Astrocyte (in vitro differentiated cells and primary cell): ENCODE measurements at regions not wholly inside any gene's neighbourhood (a gene's known extent, or its start where the extent isn't known, plus 50 kb on each side); places are given as distances from the start of the nearest gene placed in this dataset.

Experiments used
- DNase-seq: peaks from one replicate; pipeline ENCODE4 v3.0.0-alpha.2; 2010; ENCODE audit warnings: low read depth
- FAIRE-seq: peaks from 2 replicates; lab custom pipeline; 2011; peaks lifted over from hg19 to GRCh38; lab: Jason Lieb, UNC
- H2AFZ ChIP-seq: 2 replicates; pipeline ENCODE4 v1.6.0; 2012; ENCODE audit warnings: low read depth, low read length, inconsistent platforms
- H3K27ac ChIP-seq: 2 replicates; pipeline ENCODE4 v1.5.1; 2011; ENCODE audit warnings: low read depth, low read length, inconsistent platforms
- H3K27me3 ChIP-seq: 2 replicates; pipeline ENCODE4 v1.6.0; 2011; ENCODE audit warnings: low read length, inconsistent platforms; ENCODE audit not compliant: insufficient read depth
- H3K36me3 ChIP-seq: 2 replicates; pipeline ENCODE4 v1.5.1; 2011; ENCODE audit warnings: low read length, inconsistent platforms; ENCODE audit not compliant: insufficient read depth
- H3K4me1 ChIP-seq: 2 replicates; pipeline ENCODE4 v1.5.1; 2011; ENCODE audit warnings: low read length, inconsistent platforms; ENCODE audit not compliant: insufficient read depth
- H3K4me2 ChIP-seq: 2 replicates; pipeline ENCODE4 v1.6.0; 2012; ENCODE audit warnings: low read length, inconsistent platforms
- H3K4me3 ChIP-seq: 2 replicates; pipeline ENCODE4 v1.5.1; 2011; ENCODE audit warnings: low read depth, mild to moderate bottlenecking, low read length, inconsistent platforms; ENCODE audit not compliant: insufficient read depth
- H3K79me2 ChIP-seq: 2 replicates; pipeline ENCODE4 v1.6.0; 2012; ENCODE audit warnings: mild to moderate bottlenecking, low read length, inconsistent platforms; ENCODE audit not compliant: insufficient read depth
- H3K9ac ChIP-seq: 2 replicates; pipeline ENCODE4 v1.6.0; 2012; ENCODE audit warnings: mild to moderate bottlenecking, low read length, inconsistent platforms
- H3K9me3 ChIP-seq: 2 replicates; pipeline ENCODE4 v1.5.1; 2012; ENCODE audit warnings: low read depth, mild to moderate bottlenecking, low read length, inconsistent platforms; ENCODE audit not compliant: insufficient read depth
- H4K20me1 ChIP-seq: 2 replicates; pipeline ENCODE4 v1.6.0; 2012; ENCODE audit warnings: low read length, inconsistent platforms; ENCODE audit not compliant: insufficient read depth
- H3K27ac Mint-ChIP-seq: one replicate; pipeline ENCODE4 v1.8.0; 2021; ENCODE audit warnings: mild to moderate bottlenecking, mixed read lengths; ENCODE audit not compliant: unreplicated experiment
- H3K27me3 Mint-ChIP-seq: one replicate; pipeline ENCODE4 v1.8.0; 2021; ENCODE audit warnings: low read depth, mixed read lengths; ENCODE audit not compliant: unreplicated experiment
- H3K36me3 Mint-ChIP-seq: one replicate; pipeline ENCODE4 v1.8.0; 2021; ENCODE audit warnings: low read depth, mixed read lengths; ENCODE audit not compliant: unreplicated experiment
- H3K4me1 Mint-ChIP-seq: one replicate; pipeline ENCODE4 v1.8.0; 2021; ENCODE audit warnings: low read depth, mixed read lengths; ENCODE audit not compliant: unreplicated experiment
- H3K4me3 Mint-ChIP-seq: one replicate; pipeline ENCODE4 v1.8.0; 2021; ENCODE audit warnings: mild to moderate bottlenecking, moderate library complexity, mixed read lengths; ENCODE audit not compliant: unreplicated experiment
- H3K9me3 Mint-ChIP-seq: one replicate; pipeline ENCODE4 v1.8.0; 2021; ENCODE audit warnings: mild to moderate bottlenecking, mixed read lengths; ENCODE audit not compliant: unreplicated experiment
- CTCF ChIP-seq: IDR thresholded peaks from 2 replicates; pipeline ENCODE4 v1.5.1; 2011; ENCODE audit warnings: low read depth, mild to moderate bottlenecking, inconsistent platforms, low read length, moderate library complexity; ENCODE audit not compliant: insufficient read depth
- EZH2 ChIP-seq: IDR thresholded peaks from 2 replicates; pipeline ENCODE4 v1.6.1; 2012; ENCODE audit warnings: mild to moderate bottlenecking, low read length, inconsistent platforms; ENCODE audit not compliant: insufficient read depth

DNA sequence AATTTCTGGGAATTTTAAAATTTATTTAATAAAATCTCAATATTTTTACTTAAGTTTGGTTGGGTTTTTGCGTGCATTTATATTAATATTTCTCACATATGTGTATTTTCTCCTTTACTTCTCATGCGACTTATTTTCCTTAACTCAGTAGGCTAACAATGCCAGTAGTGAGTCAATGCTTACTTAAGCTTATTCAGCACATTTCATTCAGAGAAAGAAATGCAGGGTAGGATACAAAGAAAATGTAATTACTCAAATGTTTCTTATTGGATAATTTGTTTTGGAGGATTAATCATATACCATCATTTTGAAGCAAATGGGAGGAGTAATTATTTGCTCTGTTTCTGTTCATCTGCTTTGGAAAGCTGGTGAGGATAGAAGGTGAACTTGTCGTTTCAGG, 623.5 kb downstream of the POM121L12 start:
- TF ChIP-seq EZH2, result no peak
- TF ChIP-seq CTCF, result no peak
- Histone ChIP-seq H3K4me1 (no peaks in the 10 kb centered on the region), H3K4me3 (no peak overlapping the region), H3K27ac (no peak overlapping the region), H4K20me1 (no peaks in the 10 kb centered on the region), H3K27me3 (no peaks in the 10 kb centered on the region), H3K9ac (no peak overlapping the region), H3K36me3 (no peaks in the 10 kb centered on the region), H3K79me2 (no peaks in the 10 kb centered on the region), H3K9me3 (no peaks in the 10 kb centered on the region), H3K4me2 (no peak overlapping the region), H2AFZ (no peak overlapping the region)
- peaks cover 10% of the 10 kb centered on the region for H3K4me1 Mint-ChIP-seq
- H3K4me3 Mint-ChIP-seq, result no peak overlapping the region
- no peaks in the 10 kb centered on the region for H3K36me3 Mint-ChIP-seq
- H3K27ac Mint-ChIP-seq, result no peak overlapping the region
- DNase-seq, result no peak
- no peak for FAIRE-seq
- H3K9me3 Mint-ChIP-seq, result no peaks in the 10 kb centered on the region
- H3K27me3 Mint-ChIP-seq, result no peaks in the 10 kb centered on the region

GRCh38 chr7:53661645-53662217, 626.3 kb downstream of the POM121L12 start:
- H2AFZ ChIP-seq, result no peak overlapping the region
- Mint-ChIP-seq H3K9me3 (no peaks in the 10 kb centered on the region), H3K36me3 (no peaks in the 10 kb centered on the region), H3K27me3 (no peaks in the 10 kb centered on the region), H3K4me3 (no peak overlapping the region), H3K4me1 (peaks cover 7% of the 10 kb centered on the region), H3K27ac (no peak overlapping the region)
- no peaks in the 10 kb centered on the region for H3K79me2 ChIP-seq
- H3K9ac ChIP-seq, result no peak overlapping the region
- H3K9me3 ChIP-seq, result no peaks in the 10 kb centered on the region
- FAIRE-seq, result no peak
- DNase-seq, result no peak
- no peaks in the 10 kb centered on the region for H3K36me3 ChIP-seq
- no peaks in the 10 kb centered on the region for H4K20me1 ChIP-seq
- H3K4me3 ChIP-seq, result no peak overlapping the region
- H3K4me2 ChIP-seq, result no peak overlapping the region
- H3K27me3 ChIP-seq, result no peaks in the 10 kb centered on the region
- TF ChIP-seq EZH2 (no peak), CTCF (no peak)
- no peak overlapping the region for H3K27ac ChIP-seq
- H3K4me1 ChIP-seq, result no peaks in the 10 kb centered on the region

DNA sequence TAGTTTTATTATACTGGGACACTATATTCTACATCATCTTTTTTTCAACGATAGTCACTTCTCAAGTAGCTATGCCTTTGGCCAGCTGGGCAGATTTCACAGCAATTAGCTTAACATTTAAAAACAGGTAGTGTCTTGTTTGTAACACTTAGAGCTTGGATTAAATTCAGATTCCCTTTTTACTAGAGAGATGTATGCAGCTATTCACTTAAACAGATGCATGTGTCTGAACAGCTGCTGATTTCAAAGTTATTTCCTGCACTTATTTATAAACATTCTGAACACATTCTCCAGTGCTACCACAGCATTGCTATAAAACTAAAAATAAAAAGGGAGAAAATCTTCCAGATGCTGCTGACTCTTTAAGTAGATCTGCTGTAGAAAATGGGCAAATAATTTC, 637.2 kb downstream of the POM121L12 start:
- H3K27ac Mint-ChIP-seq, result no peak overlapping the region
- Histone ChIP-seq H3K9me3 (no peaks in the 10 kb centered on the region), H4K20me1 (no peaks in the 10 kb centered on the region), H3K4me3 (no peak overlapping the region), H3K79me2 (no peaks in the 10 kb centered on the region), H3K27me3 (no peaks in the 10 kb centered on the region), H3K4me2 (no peak overlapping the region), H3K4me1 (no peaks in the 10 kb centered on the region), H3K36me3 (no peaks in the 10 kb centered on the region), H3K9ac (no peak overlapping the region), H3K27ac (no peak overlapping the region), H2AFZ (no peak overlapping the region)
- H3K9me3 Mint-ChIP-seq, result no peaks in the 10 kb centered on the region
- no peaks in the 10 kb centered on the region for H3K27me3 Mint-ChIP-seq
- no peaks in the 10 kb centered on the region for H3K4me1 Mint-ChIP-seq
- TF ChIP-seq EZH2 (no peak), CTCF (no peak)
- H3K36me3 Mint-ChIP-seq, result no peaks in the 10 kb centered on the region
- no peak overlapping the region for H3K4me3 Mint-ChIP-seq
- no peak for FAIRE-seq
- DNase-seq, result no peak
